H1 (cell line): ENCODE measurements at regions not wholly inside any gene's neighbourhood (a gene's known extent, or its start where the extent isn't known, plus 50 kb on each side); places are given as distances from the start of the nearest gene placed in this dataset.

Experiments used
- ATF3 ChIP-seq: IDR thresholded peaks from 2 replicates; pipeline ENCODE4 v1.6.1; 2011; ENCODE audit warnings: low read depth, mild to moderate bottlenecking, low read length; ENCODE audit not compliant: insufficient read depth
- BCL11A ChIP-seq, 2 experiments: IDR thresholded peaks; one replicate each; pipeline ENCODE4 v1.6.1; 2011; ENCODE audit warnings: low read depth in 2 of 2, low read length in 2 of 2, mild to moderate bottlenecking in 2 of 2
- CBX8 ChIP-seq: fragments of 300-800, 300-1000 bp; sonication (generic); IDR thresholded peaks from 2 replicates; pipeline ENCODE4 v1.7.1; 2016; ENCODE audit warnings: low read depth, low read length, borderline replicate concordance
- CEBPB ChIP-seq: IDR thresholded peaks from 2 replicates; pipeline ENCODE4 v1.6.1; 2012; ENCODE audit warnings: low read depth, low read length
- CTCF ChIP-seq, 3 experiments: IDR thresholded peaks; 1 replicate in 2 of 3; 2 replicates in 1 of 3; pipeline versions ENCODE4 v1.5.1 to v1.6.1; 2011; ENCODE audit warnings: low read length in 3 of 3, mild to moderate bottlenecking in 3 of 3, inconsistent platforms in 2 of 3, low read depth in 1 of 3, moderate library complexity in 1 of 3; ENCODE audit not compliant: insufficient read depth in 1 of 3; ENCODE audit errors: control extremely low read depth in 1 of 3
- EZH2 ChIP-seq: fragments of 200-600 bp; sonication (generic); IDR thresholded peaks from 2 replicates; pipeline ENCODE4 v1.7.1; 2012; ENCODE audit warnings: low read depth, mild to moderate bottlenecking, moderate library complexity, low read length, inconsistent platforms; ENCODE audit not compliant: severe bottlenecking
- KDM5A ChIP-seq: fragments of 200-600 bp; IDR thresholded peaks from 2 replicates; pipeline ENCODE4 v1.7.1; 2012; ENCODE audit warnings: mild to moderate bottlenecking, low read length, inconsistent platforms, mixed read lengths
- POLR2A ChIP-seq, 2 experiments: IDR thresholded peaks; 1 replicate in 1 of 2; 2 replicates in 1 of 2; pipeline ENCODE4 v1.6.1; 2011; ENCODE audit warnings: low read depth in 2 of 2, low read length in 2 of 2, mild to moderate bottlenecking in 2 of 2; ENCODE audit errors: control extremely low read depth in 1 of 2
- SAP30 ChIP-seq: fragments of 300-600 bp; sonication (generic); IDR thresholded peaks from 2 replicates; pipeline ENCODE4 v1.7.1; 2012; ENCODE audit warnings: low read length, moderate library complexity, mild to moderate bottlenecking, inconsistent platforms; ENCODE audit not compliant: insufficient read depth, insufficient replicate concordance
- SUZ12 ChIP-seq: fragments of 200-600 bp; sonication (generic); IDR thresholded peaks from 2 replicates; pipeline ENCODE4 v1.6.1; 2012; ENCODE audit warnings: mild to moderate bottlenecking, inconsistent platforms, low read length, moderate library complexity, mixed read lengths
- YY1 ChIP-seq: IDR thresholded peaks from 2 replicates; pipeline ENCODE4 v1.6.1; 2011; ENCODE audit warnings: low read depth, mild to moderate bottlenecking, low read length

GRCh38 chr7:63073286-63073685 lies 925.4 kb upstream of the ZNF722 start:
- TF ChIP-seq YY1, result no peak
- TF ChIP-seq POLR2A (IDR thresholded peaks at IDR 0.05; ENCODE audit: control extremely low read depth in 1 of 2, low read depth in 2 of 2, low read length in 2 of 2), result no peak
- TF ChIP-seq SUZ12, result no peak
- no peak for TF ChIP-seq KDM5A
- no peak for TF ChIP-seq CTCF (IDR thresholded peaks at IDR 0.05; ENCODE audit: control extremely low read depth in 1 of 3, insufficient read depth in 1 of 3, low read depth in 1 of 3, low read length in 3 of 3)
- no peak for TF ChIP-seq CEBPB
- TF ChIP-seq CBX8, result no peak
- TF ChIP-seq EZH2, result no peak
- TF ChIP-seq BCL11A (IDR thresholded peaks at IDR 0.05; ENCODE audit: low read depth in 2 of 2, low read length in 2 of 2), result no peak
- TF ChIP-seq ATF3, result no peak
- TF ChIP-seq SAP30, result no peak
